NCI-H1694 treated with DMSO at 0.1 percent for 48 hours (cell line): ENCODE measurements at regions not wholly inside any gene's neighbourhood (a gene's known extent, or its start where the extent isn't known, plus 50 kb on each side); places are given as distances from the start of the nearest gene placed in this dataset.
"Not testable (repeated sequence)": the region's sequence is repeated elsewhere in the genome, so short reads cannot be mapped to it uniquely, and the experiment has no call there.

Experiments
- DNase-seq: peaks from one replicate; lab custom pipeline; 2025; lab: John Stamatoyannopoulos, UW

- DNase-seq = no peak
These were observed 421.9 kb upstream of the TENM3 start for GRCh38 chr4:181821039-181822004.

DNA sequence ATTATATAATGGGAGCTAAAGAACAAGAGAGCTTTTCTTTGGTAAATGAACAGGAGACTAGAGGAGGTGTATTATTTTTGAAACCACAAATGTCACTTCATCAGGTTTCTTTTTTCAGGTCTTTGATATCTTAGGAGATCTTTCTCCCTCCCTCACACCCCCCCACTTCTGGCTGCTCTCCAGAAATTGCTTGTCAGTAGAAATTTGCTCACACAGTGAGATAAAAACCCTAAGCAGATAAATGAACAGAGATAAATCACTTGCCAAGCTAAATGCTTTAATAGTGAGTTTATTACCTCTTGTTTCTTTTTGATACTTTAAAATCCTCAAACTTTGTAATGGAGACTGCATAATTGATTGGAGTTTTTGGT, 421.2 kb upstream of the TENM3 start:
- DNase-seq = no peak

GRCh38 chr4:181823183-181823582, 420.0 kb upstream of the TENM3 start:
- no peak for DNase-seq

GRCh38 chr4:181823645-181824044, 419.6 kb upstream of the TENM3 start:
- DNase-seq = no peak

- DNase-seq = no peak
These were observed 417.6 kb upstream of the TENM3 start for GRCh38 chr4:181825564-181825963.

DNA sequence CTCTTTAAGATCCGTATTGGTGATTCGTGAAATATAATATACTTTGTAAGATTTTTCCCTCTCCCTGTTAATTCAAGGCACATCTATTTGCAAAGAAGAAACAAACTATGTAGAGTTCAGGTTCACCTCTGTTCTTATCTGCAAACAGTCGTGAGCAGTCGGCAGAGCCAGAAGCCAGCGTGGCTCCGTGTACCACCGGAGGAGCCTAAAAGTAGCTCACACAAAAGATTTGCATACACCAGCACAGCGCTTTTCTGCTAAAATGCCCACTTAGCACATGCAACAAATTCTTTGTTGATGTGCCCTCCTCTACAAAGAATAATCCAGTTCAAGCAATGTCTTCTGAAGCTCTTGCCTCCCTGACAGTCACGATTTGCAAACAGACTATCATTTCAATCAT, 416.0 kb upstream of the TENM3 start:
- no peak for DNase-seq

DNA sequence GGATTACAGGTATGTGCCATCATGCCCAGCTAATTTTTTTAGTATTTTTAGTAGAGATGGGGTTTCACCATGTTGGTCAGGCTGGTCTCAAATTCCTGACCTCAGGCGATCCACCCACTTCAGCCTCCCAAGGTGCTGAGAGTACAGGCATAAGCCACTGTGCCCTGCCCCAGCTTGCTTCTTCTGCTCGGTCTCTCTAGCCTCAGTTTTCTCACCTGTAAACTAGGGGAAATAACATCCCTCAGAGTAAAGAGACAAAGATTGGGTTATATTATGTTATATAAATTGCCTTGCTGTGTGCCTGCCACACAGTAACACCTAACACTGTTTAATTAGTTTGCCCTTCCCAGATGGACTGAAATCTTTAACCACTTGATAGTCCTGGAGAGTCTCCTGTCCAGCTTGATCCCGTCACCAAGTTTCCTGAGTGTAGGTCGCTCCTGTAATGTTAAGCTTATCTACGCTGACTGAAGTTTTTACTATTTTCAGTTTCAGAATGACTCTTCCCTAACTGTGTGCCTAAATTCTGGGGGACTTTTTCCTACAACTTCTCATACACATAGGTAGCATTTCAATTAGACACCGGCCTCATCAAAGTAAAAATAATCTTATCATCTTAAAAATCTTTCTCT, 412.7 kb upstream of the TENM3 start:
- DNase-seq = no peak

- DNase-seq = no peak
These were observed 409.1 kb upstream of the TENM3 start for GRCh38 chr4:181834071-181834470.

- no peak for DNase-seq
These were observed 407.9 kb upstream of the TENM3 start for GRCh38 chr4:181835348-181835747.

GRCh38 chr4:181838253-181838652, 404.9 kb upstream of the TENM3 start:
- DNase-seq = no peak

DNA sequence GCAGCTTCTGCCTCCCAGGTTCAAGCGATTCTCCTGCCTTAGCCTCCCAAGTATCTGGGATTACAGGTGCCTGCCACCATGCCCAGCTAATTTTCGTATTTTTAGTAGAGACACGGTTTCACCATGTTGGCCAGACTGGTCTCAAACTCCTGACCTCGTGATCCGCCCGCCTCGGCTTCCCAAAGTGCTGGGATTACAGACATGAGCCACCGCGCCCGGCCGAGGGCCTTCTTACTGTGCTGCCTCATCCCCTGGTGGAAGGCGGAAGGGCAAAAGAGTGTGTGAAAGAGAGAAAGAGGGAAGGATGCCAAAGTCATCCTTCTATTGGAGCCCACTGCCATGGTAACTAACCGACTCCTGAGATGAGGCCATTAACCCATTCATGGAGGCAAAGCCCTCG, 399.4 kb upstream of the TENM3 start:
- not testable (repeated sequence) for DNase-seq

DNA sequence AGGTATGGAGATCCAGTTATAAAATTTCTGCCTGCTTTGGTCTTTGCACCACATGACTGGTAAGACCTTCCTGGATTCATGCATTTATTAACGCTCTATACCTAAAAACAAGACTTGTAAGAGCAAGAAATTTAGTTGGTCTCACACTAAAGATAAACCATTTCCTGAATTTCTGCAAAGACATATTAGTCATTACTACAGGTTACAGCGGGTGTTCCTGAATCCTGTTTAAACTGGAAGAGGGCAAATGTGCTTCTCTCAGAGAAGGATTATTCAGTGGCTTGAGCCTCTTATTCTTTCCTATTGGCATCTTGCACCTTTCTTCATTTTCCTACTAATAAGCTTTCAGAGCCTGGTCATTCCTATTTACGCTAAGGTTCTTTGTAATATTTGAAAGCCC, 397.6 kb upstream of the TENM3 start:
- DNase-seq = no peak

DNA sequence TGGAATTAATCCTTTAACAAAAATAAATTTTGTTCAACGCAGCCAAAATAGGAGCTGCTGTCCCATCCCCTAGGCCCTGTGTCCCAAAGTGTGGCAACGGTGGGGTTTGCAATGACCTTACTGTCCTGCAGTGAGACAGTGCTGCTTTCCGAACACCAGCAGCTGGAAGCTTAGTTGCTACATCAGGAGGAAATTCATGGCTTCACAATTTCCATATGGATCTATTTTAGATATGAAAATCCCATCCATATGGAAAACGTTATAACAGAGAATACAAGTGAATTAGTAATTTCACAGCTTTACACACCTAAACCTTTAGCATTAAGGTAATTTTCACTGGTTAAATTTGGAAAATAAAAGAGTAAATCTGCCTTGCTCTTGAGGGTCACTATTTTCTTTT, 396.3 kb upstream of the TENM3 start:
- DNase-seq = no peak

DNA sequence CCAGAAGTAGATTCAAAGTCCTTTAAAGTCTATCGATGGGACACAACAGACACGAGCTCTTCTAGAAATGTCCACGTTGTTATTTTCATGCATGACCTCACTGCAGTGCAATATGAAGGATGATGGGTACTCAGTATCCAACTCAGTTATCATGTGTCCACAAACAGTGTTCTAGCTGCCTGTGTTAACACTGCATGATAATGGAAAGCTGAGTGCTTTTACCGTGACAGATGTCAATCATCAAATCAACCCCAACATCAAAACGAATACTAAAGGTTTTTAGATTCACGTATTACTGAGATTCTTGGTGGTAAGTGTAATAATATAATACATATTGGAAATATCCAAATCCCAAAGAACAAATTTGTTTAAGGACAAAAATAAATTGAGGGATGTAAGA, 394.8 kb upstream of the TENM3 start:
- no peak for DNase-seq

DNA sequence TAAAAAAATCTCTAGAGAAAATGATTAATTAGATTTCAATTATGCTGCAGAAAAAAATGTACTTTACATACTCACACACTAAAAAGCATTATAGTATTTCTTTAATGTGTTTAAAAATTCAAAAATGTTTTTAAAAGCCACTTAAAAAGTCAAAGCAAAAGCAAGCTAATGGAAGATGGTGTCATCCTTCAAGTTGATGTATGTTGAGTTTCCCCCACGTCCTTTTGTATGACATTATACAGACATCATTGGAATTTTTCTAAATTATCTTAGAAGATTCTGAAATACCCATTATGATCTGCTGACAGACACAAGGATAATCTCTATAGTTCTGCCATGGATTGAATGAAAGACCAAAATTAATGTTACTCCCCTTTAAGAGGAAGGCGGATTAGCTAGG, 393.7 kb upstream of the TENM3 start:
- no peak for DNase-seq

- no peak for DNase-seq
These were observed 389.2 kb upstream of the TENM3 start for GRCh38 chr4:181853881-181854511.

DNA sequence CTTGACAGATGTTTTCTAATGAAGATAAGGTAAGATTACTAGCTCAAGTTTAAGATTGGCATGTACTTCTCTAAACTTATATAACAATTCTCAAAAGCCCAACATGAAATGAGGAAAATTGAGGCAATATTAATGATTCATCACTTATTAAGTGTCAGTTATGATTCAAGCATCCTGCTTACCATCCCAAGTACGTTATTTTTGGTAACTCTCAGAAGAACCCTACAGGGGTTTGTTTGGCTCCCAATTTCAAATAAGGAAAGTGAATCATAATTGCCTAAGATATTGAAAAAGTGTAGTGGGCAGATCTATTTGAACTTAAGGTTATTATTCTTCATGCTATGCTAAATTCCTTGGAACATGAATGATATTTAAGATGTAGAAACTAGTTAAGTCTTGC, 387.9 kb upstream of the TENM3 start:
- DNase-seq = no peak

GRCh38 chr4:181857471-181857870, 385.7 kb upstream of the TENM3 start:
- not testable (repeated sequence) for DNase-seq

DNA sequence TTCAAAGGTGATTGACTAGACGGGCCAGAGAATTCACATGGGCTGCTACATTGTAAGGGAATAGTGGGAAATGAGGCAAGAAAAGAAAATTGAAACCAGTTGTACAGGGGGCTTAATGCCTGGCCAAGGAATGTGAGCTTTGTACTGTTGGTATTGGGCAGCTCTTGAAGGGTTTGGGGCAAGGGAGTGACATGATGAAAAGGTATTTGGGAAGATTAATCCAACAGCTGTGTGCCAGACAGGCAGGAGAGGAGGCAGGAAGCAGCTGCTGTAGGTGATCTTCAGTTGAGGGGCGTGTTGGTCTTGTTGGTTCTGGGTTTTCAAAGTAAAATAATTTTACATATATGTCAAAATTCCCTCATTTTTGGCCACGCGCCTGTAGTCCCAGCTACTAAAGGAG, 384.5 kb upstream of the TENM3 start:
- DNase-seq = no peak

DNA sequence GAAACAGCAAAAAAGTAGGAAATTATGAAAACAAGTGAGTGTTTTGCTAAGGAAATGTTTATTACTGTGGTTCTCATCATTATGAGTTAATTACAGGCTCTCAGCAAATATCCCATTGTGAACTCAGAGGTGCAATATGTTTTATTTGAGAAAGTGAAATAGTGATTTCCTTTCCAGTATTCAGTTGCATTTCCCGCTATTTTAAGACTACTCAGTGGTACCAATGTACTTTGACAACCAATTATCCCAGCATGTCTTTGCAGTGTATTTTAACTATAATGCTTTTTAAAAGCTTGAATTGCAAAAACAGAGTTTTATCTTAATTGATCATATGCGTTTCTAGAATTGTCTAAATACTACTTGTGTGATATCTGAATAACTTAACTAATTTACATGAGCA, 383.8 kb upstream of the TENM3 start:
- no peak for DNase-seq

DNA sequence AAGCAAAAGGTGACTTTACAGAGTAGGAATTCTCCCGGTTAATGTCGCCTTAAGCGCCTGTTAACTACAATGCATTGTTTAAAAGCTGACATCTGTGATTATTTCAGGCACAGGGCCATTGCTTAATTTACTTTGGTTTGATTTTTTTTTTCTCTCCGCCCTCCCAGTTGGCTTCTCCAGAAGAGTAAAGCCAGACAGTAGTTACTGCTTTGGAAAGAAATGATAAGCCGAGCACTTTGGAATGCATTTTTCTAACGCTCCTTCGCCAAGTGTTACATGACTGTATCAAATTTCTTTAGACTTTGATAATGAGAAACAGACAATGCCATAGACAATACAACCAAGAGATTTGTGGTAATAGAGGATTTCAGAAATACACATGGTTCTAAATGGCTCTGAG, 383.0 kb upstream of the TENM3 start:
- DNase-seq = no peak

- DNase-seq = no peak
These were observed 382.5 kb upstream of the TENM3 start for GRCh38 chr4:181860668-181861067.

GRCh38 chr4:181863856-181864255, 379.3 kb upstream of the TENM3 start:
- no peak for DNase-seq
